GM19025 (cell line): ENCODE measurements at regions not wholly inside any gene's neighbourhood (a gene's known extent, or its start where the extent isn't known, plus 50 kb on each side); places are given as distances from the start of the nearest gene placed in this dataset.

ENCODE experiments used
- ATAC-seq: cut with Tn5 transposase; IDR thresholded peaks from one replicate; pipeline ENCODE4 v1.9.1; 2021; ENCODE audit warnings: mild to moderate bottlenecking, low read depth, moderate library complexity; ENCODE audit not compliant: unreplicated experiment

GRCh38 chr6:164151161-164152120 lies 736.9 kb downstream of the QKI start:
- ATAC-seq = no peak

GRCh38 chr6:164150232-164150631 lies 735.7 kb downstream of the QKI start:
- no peak for ATAC-seq

DNA sequence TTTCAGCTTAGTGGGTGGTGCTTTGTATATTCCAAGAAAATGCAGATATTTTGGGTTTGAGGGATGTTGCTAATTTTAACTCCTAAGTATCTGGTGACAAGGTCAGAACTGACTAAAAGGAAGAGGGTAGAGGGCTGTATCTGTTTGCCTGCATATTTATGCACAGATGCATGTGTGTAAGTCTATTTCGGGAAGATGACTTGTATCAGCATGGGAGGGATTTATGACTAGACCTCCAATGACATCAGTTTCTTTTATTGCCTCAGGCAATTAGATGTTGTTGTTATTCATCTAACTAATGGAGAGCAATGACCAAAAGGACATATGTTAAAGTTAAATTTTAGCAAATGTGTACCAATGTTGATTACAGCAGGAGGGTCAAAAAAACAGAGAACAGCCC lies 734.3 kb downstream of the QKI start:
- no peak for ATAC-seq

- no peak for ATAC-seq
Observed at GRCh38 chr6:164144316-164144715, 729.8 kb downstream of the QKI start.

GRCh38 chr6:164142322-164142721 lies 727.8 kb downstream of the QKI start:
- ATAC-seq = no peak

DNA sequence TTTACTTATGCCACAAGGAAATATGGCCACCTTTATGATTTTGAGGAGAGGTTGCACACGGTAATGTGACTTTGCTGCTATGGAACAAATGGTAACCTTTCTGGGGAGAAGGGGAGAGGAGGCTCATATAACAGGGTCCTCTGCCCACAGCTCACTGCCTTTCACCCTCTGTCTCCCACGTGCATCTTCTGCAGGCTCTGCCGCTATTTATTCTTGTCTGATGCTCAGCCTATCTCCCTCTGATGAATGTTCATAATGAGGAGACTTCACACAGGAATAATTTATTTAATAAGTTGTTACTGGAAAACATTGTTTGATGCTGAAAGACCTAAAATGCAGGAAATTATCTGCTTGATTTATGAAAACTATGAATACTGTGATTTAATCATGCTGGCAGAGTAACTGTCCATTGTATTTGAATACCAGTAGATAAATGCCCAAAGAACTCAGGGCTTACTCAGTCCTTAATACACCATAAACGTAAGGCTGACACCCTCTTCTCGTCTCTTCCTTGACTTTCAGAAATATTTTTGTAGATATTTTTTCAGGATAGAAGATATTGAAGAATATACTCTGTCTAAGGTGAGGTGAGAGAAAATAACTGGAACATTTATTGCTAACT lies 721.1 kb downstream of the QKI start:
- ATAC-seq = no peak

DNA sequence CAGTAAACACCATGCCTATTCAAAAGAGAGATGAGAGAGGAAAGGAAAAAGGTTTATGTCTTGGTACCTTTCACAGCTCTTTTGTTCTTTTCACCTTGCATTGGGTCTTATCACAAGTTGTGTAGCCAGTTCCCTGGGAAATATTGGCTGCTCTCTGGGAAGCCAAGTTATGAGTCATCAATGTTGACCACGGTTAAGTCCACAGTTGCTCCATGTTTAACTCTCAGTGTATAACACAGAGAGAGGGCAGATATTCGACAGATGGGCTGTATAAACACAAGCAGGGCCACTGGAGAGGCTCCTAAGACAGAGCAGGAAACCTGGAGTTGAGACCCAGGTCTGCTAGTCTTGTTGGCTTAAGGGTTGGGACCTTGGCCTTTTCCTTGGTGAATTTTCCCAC lies 718.6 kb downstream of the QKI start:
- no peak for ATAC-seq

GRCh38 chr6:164130585-164130984 lies 716.1 kb downstream of the QKI start:
- ATAC-seq = no peak

DNA sequence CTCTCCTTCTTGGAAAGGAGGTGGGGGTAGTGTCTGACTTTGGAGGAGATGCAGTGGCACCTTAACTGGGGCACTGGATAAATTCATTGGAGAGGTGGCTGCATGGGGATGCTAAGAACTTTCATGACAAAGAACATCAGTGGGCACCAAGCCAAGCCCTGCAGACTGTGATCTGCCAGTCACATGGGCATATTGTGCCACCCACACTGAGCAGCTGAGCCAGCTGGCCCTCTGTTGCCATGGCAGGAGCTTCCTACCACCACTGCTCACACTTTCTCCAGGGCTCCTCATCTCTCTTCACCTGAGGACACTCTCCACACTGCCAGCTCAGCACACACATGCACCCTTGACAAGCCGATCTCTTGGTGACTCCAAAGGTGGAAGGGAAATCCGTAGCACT lies 715.6 kb downstream of the QKI start:
- ATAC-seq = no peak

GRCh38 chr6:164129218-164129617 lies 714.7 kb downstream of the QKI start:
- ATAC-seq = no peak

DNA sequence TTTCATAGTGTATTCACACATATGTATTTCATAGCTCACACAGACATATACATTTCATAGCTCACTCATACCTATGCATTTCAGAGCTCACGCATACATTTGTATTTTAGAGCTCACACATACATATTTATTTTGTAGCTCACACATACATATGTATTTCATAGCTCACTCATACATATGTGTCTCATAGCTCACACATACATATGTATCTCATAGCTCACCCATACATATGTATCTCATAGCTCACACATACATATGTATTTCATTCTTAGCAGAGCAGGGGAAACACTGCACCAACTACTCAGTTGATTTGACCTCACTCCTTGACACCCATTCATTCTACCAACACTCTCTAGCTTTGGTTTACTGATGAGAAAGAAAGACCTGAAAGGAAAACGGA lies 713.6 kb downstream of the QKI start:
- ATAC-seq = no peak

- no peak for ATAC-seq
Observed at GRCh38 chr6:164124986-164125385, 710.5 kb downstream of the QKI start.

DNA sequence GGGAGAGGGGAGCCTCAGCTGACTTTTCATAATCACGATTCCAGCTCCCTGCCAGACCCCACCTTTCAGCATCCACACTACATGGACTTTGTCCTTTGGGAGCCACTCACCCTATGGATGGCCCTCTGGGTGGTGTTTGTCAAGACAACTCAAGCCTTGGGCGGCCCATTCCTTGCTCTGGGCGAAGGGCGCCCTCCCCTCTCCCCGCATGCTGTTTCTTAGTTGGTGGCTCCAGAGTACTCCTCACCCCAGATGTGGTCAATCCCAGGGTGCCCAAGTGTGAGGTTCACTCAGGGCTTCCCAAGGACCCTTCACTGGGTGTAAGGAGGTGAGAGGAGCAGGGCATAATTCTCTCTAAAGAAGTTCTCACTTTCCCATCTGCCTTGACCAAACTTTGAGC lies 710.0 kb downstream of the QKI start:
- no peak for ATAC-seq

- no peak for ATAC-seq
Observed at GRCh38 chr6:164122109-164122508, 707.6 kb downstream of the QKI start.

- no peak for ATAC-seq
Observed at GRCh38 chr6:164121527-164121926, 707.0 kb downstream of the QKI start.

- ATAC-seq = no peak
Observed at GRCh38 chr6:164114651-164115050, 700.1 kb downstream of the QKI start.

GRCh38 chr6:164114051-164114450 lies 699.5 kb downstream of the QKI start:
- no peak for ATAC-seq

DNA sequence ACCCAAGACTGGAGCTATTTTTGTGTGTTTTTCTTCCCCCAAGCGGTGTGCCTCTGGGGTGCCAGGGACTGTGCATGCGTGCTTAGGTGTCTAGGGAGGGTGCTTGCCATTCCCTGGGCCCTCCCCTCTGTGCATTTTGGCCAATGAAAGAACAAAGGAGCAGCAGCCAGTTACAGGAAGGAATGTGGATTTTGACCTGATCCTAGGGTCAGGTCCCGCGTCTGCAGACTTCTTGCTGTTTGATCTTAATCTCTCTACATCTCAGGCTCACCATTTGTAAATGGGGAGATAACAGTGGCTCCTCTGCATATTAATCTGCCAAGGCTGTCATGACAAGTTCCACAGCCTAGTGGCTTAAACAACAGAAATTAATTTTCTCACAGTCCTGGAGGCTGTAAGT lies 699.1 kb downstream of the QKI start:
- ATAC-seq = no peak

DNA sequence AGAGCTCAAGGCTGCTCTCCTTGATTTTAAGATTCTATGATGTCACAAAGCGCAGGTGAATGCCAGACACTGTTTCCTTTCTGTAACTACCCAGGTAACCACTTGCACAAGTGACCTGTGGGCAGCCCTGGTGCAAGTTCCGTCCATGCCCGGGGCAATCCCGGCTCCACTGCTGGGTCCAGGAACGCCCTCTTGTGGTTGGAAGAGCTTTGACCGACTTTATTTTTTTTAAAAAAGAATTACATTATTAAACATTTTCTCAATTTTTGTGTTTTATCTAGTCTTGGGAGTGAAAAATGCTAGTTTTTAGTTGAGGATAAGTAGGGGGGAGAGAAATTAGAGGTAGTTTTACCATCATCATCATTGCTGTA lies 695.2 kb downstream of the QKI start:
- no peak for ATAC-seq

DNA sequence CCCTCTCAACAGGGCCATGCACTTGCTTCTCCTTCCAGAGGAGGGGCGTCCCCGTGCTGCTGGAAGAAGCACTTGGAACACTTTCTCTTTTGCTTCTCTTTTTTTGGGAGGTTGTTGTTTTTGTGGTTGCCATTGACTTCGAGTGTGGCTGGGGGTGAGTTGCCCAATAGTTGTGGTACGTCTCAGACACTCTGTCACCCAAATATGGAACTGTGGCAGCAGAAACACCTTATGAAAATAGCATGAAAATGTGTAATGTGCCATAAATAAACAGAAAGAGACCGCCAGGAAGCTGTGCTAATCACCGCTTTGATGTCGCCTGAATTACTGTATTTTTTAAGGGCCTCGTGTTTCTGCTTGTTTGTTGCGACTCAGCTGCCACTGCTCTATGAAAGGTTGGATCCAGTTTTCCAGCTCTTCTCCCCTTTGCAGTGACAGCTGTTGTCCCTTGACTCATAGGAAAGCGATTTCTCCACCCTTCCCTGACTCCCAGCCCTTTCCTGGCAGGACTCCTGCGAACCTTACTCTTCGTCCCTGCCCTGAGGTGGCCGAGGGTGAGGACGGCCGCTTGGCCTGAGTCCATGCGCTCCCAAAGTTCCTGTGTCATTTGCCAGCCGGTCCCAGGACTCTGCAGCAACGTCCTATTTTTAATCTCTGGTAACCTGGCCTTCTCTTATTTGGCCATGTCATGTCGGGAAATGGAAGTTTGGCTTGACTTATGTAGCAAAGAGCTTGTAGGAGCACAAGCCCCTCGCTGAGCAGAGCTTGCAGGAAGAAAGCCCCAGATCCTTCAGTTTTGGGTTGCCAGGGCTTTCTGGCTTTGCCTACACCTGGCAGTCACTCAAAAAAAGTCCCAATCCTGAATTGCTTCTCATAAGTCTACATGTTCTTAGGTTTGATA lies 694.6 kb downstream of the QKI start:
- ATAC-seq = no peak

DNA sequence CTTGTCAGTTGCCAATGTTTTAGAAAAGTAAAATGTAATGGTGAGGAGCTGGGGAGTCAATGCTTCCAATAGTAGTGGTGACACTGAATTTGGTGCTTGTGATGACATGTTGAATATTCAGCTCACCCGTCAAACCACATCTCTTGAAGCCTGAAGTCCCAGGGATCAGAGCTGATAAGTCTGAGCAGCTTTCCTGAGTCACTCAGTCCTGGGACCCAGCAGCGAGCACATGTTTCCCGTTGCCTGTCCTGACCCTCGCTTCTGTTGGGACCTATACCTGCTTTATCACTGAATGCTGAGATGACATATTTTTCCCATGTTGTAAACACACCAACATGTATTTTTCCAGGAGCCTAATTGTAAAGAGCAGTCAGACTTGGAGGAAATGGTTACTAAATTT lies 693.6 kb downstream of the QKI start:
- no peak for ATAC-seq
